ENCODE measurements at regions not wholly inside any gene's neighbourhood (a gene's known extent, or its start where the extent isn't known, plus 50 kb on each side); places are given as distances from the start of the nearest gene placed in this dataset.

- no peaks in the 10 kb centered on the region for H4K20me1 ChIP-seq (ENCODE audit: insufficient read depth, low read length)
- TF ChIP-seq RCOR1 (IDR thresholded peaks at IDR 0.05; ENCODE audit: insufficient replicate concordance, low read length) (no peak), MAZ (IDR thresholded peaks at IDR 0.05; ENCODE audit: borderline replicate concordance, low read depth, low read length) (no peak), RFX5 (IDR thresholded peaks at IDR 0.05; ENCODE audit: low read depth, low read length) (no peak), CEBPB (IDR thresholded peaks at IDR 0.05; ENCODE audit: low read depth, low read length) (no peak), ELK1 (IDR thresholded peaks at IDR 0.05; ENCODE audit: borderline replicate concordance, low read depth, low read length) (no peak), RAD21 (IDR thresholded peaks at IDR 0.05; ENCODE audit: low read length) (no peak), BHLHE40 (IDR thresholded peaks at IDR 0.05; ENCODE audit: low read depth, low read length) (no peak), CHD1 (IDR thresholded peaks at IDR 0.05; ENCODE audit: low read depth, low read length) (no peak), CTCF (conservative IDR thresholded peaks at IDR 0.05; ENCODE audit: low read depth, low read length) (no peak), USF2 (IDR thresholded peaks at IDR 0.05; ENCODE audit: low read depth, low read length) (no peak), MAFK (IDR thresholded peaks at IDR 0.05; ENCODE audit: low read depth, low read length) (no peak), FOS (IDR thresholded peaks at IDR 0.05; ENCODE audit: low read depth, low read length) (no peak), MXI1 (IDR thresholded peaks at IDR 0.05; ENCODE audit: borderline replicate concordance, low read depth, low read length) (no peak), SMC3 (IDR thresholded peaks at IDR 0.05; ENCODE audit: low read depth, low read length) (no peak), NFE2L2 (IDR thresholded peaks at IDR 0.05; ENCODE audit: low read depth, low read length) (no peak), POLR2A (IDR thresholded peaks at IDR 0.05; ENCODE audit: low read depth, low read length) (no peak)
- H3K4ac ChIP-seq (ENCODE audit: low read depth, low read length), result no peak overlapping the region
- H3K4me2 ChIP-seq (ENCODE audit: low read depth, low read length), result no peak overlapping the region
- no peak overlapping the region for H2BK5ac ChIP-seq (ENCODE audit: low read depth, low read length, poor library complexity, severe bottlenecking)
- peaks cover 5% of the 10 kb centered on the region; the same call in 1 of the 2 replicates for H3K9me3 ChIP-seq (ENCODE audit: control insufficient read depth, insufficient read depth, low read length)
- H3K14ac ChIP-seq (replicated peaks; ENCODE audit: low read depth, low read length), result no peak overlapping the region
- intact Hi-C loops (cut with micrococcal nuclease) (no loop called here), dilution Hi-C loops (cut with HindIII; ENCODE audit: low sequenced_read_pairs, unreplicated experiment) (no loop called here), in situ Hi-C loops (cut with MboI; ENCODE audit: low sequenced_read_pairs) (no loop called here)
- no peak overlapping the region for H4K5ac ChIP-seq (ENCODE audit: low read depth, low read length)
- no peak overlapping the region for H3K27ac ChIP-seq (ENCODE audit: insufficient read depth, low read length)
- no peak overlapping the region for H3K56ac ChIP-seq (ENCODE audit: extremely low read depth, insufficient read depth, low read length)
- no peak overlapping the region for H3K18ac ChIP-seq (ENCODE audit: low read depth, low read length)
- no peaks in the 10 kb centered on the region for H3K36me3 ChIP-seq (ENCODE audit: control insufficient read depth, insufficient read depth, low read length)
- no peaks in the 10 kb centered on the region for H3K9me1 ChIP-seq (ENCODE audit: insufficient read depth, low read length)
- no peaks in the 10 kb centered on the region for H3K27me3 ChIP-seq (ENCODE audit: control insufficient read depth, insufficient read depth, low read length)
- no peak overlapping the region for H3K4me3 ChIP-seq (ENCODE audit: insufficient read depth, low read depth, low read length)
- no peak overlapping the region for H4K91ac ChIP-seq (ENCODE audit: insufficient read depth, low read depth, low read length)
- H2AFZ ChIP-seq (replicated peaks; ENCODE audit: low read length, poor library complexity), result no peak overlapping the region
- H3K79me1 ChIP-seq (ENCODE audit: low read depth in 1 of 2, low read length in 2 of 2), result no peaks in the 10 kb centered on the region
- no peaks in the 10 kb centered on the region for H3K4me1 ChIP-seq (ENCODE audit: control insufficient read depth, insufficient read depth, low read length)
- H4K8ac ChIP-seq (ENCODE audit: low read depth in 2 of 2, low read length in 2 of 2), result no peak overlapping the region
- DNase-seq (no peak), ATAC-seq (ENCODE audit: low read depth) (no peak)
- BruUV-seq (replicated peaks), result no TSS peak
- WGBS, 2 experiments (ENCODE audit: extremely low coverage in 2 of 2, insufficient read length in 1 of 2), result no CpG with 5 or more reads among the region's 4 CpGs
- no peak overlapping the region for H2AK9ac ChIP-seq (replicated peaks; ENCODE audit: low read depth, low read length, poor library complexity)
- H2BK120ac ChIP-seq (ENCODE audit: low read depth, low read length), result no peak overlapping the region
- H3K9ac ChIP-seq (ENCODE audit: low read depth, low read length), result no peak overlapping the region
- H2BK15ac ChIP-seq (ENCODE audit: low read depth, low read length), result no peak overlapping the region
- H2AK5ac ChIP-seq (ENCODE audit: low read depth, low read length), result no peak overlapping the region
- no peak overlapping the region for H3K23ac ChIP-seq (ENCODE audit: low read depth, low read length)
- no peak overlapping the region for H2BK20ac ChIP-seq (ENCODE audit: low read depth, low read length)
- CTCF ChIA-PET, result no interaction called here
- POLR2A ChIA-PET (ENCODE audit: unreplicated experiment), result no interaction called here
Measured at GRCh38 chr2:185507719-185508118, 230.9 kb upstream of the FSIP2 start.

All from IMR-90 (cell line).